ENCODE measurements at regions not wholly inside any gene's neighbourhood (a gene's known extent, or its start where the extent isn't known, plus 50 kb on each side); places are given as distances from the start of the nearest gene placed in this dataset.
"Not testable (repeated sequence)": the region's sequence is repeated elsewhere in the genome, so short reads cannot be mapped to it uniquely, and the experiment has no call there.

DNA sequence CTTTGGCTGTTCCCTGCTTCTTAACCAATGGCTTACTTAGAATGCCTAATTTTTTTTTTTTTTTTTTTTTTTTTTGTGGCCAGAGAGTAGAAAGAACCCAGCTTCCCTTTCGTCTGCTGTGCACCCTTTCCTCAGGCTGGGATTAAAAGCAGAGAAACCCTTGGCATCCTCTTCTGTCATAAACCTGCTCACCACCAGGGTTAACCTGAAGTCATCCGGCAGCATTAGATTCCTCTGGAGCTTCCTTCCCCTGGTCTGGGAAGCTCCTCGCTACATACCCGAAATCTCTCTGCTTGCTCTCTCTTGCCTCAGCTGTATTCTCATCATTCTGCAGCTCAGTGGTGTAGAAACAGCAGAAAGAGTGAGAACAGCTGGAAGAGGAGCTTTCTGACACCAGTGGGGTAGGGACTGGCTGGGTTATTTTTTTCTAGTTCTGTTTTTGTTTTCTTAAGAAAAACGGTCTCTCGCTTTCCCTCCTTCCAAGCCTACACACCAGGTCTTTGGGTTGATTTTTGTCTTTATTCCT, 339.0 kb upstream of the MEIS1 start:
- ATAC-seq (no peak), DNase-seq (no peak)
- Histone ChIP-seq H3K36me3 (no peaks in the 10 kb centered on the region), H3K4me3 (no peak overlapping the region), H3K27me3 (no peaks in the 10 kb centered on the region), H3K27ac (no peak overlapping the region), H3K4me1 (no peaks in the 10 kb centered on the region), H3K9me3 (no peaks in the 10 kb centered on the region)
- TF ChIP-seq POLR2A (IDR thresholded peaks at IDR 0.05), result no peak
- TF ChIP-seq, protein P1, sequence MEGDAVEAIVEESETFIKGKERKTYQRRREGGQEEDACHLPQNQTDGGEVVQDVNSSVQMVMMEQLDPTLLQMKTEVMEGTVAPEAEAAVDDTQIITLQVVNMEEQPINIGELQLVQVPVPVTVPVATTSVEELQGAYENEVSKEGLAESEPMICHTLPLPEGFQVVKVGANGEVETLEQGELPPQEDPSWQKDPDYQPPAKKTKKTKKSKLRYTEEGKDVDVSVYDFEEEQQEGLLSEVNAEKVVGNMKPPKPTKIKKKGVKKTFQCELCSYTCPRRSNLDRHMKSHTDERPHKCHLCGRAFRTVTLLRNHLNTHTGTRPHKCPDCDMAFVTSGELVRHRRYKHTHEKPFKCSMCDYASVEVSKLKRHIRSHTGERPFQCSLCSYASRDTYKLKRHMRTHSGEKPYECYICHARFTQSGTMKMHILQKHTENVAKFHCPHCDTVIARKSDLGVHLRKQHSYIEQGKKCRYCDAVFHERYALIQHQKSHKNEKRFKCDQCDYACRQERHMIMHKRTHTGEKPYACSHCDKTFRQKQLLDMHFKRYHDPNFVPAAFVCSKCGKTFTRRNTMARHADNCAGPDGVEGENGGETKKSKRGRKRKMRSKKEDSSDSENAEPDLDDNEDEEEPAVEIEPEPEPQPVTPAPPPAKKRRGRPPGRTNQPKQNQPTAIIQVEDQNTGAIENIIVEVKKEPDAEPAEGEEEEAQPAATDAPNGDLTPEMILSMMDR (IDR thresholded peaks at IDR 0.05 in 4 of 5, conservative IDR thresholded peaks at IDR 0.05 in 1 of 5), result no peak
- in situ Hi-C loops (cut with MboI; ENCODE audit: low sequenced_read_pairs in 4 of 4) (no loop called here), intact Hi-C loops (cut with DNase I; ENCODE audit: low total_unique reads) (no loop called here)

DNA sequence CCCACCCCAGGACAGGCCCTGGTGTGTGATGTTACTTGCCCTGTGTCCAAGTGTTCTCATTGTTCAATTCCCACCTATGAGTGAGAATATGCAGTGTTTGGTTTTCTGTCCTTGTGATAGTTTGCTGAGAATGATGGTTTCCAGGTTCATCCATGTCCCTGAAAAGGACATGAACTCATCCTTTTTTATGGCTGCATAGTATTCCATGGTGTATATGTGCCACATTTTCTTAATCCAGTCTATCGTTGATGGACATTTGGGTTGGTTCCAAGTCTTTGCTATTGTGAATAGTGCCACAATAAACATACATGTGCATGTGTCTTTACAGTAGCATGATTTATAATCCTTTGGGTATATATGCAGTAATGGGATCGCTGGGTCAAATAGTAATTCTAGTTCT, 340.2 kb upstream of the MEIS1 start:
- H3K36me3 ChIP-seq; DNase-seq; H3K4me3 ChIP-seq; in situ Hi-C loops (cut with MboI; ENCODE audit: low sequenced_read_pairs in 4 of 4); H3K27me3 ChIP-seq; intact Hi-C loops (cut with DNase I; ENCODE audit: low total_unique reads); H3K9me3 ChIP-seq; H3K4me1 ChIP-seq; ATAC-seq; H3K27ac ChIP-seq: not testable (repeated sequence)

GRCh38 chr2:66093371-66093770, 341.6 kb upstream of the MEIS1 start:
- DNase-seq, result no peak
- intact Hi-C loops (cut with DNase I; ENCODE audit: low total_unique reads), result no loop called here
- TF ChIP-seq, protein P1 (IDR thresholded peaks at IDR 0.05 in 4 of 5, conservative IDR thresholded peaks at IDR 0.05 in 1 of 5), result no peak
- TF ChIP-seq POLR2A (IDR thresholded peaks at IDR 0.05), result no peak

DNA sequence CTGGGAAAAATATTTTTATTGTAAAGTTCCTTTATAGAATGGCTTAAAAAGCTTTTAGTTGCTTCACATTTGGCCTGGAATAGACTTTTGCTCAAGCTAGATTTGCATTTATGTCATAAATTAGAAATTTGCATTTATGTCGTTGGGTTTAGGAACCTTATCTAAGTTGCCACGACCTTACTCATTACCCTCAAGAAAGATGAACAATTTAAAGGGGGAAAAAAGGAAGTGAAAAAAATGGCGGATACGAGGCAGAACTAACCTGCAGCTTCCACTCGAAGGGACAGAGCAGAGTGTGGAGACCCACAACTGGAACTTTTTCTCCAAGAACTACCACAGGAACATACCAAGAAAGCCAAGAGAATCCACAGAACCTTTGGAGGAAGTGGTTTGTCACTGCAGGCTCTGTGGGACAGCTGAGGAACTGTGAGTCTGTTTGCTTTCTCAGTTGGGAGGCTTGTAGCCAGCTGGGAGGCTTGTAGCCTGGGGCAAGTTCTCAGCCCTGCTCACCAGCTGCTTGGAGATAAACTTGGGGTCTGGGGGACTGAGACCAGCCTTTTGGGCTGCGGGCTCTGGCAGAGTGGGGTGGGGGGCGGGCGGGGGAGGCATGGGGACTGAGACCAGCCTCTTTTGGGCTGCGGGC, 349.9 kb upstream of the MEIS1 start:
- no peaks in the 10 kb centered on the region for H3K27me3 ChIP-seq
- no peak overlapping the region for H3K27ac ChIP-seq
- intact Hi-C loops (cut with DNase I; ENCODE audit: low total_unique reads) (no loop called here), in situ Hi-C loops (cut with MboI; ENCODE audit: low sequenced_read_pairs in 4 of 4) (no loop called here)
- H3K9me3 ChIP-seq, result no peaks in the 10 kb centered on the region
- H3K4me1 ChIP-seq, result no peaks in the 10 kb centered on the region
- H3K4me3 ChIP-seq, result no peak overlapping the region
- ATAC-seq (no peak), DNase-seq (no peak)
- no peaks in the 10 kb centered on the region for H3K36me3 ChIP-seq
- TF ChIP-seq POLR2A (IDR thresholded peaks at IDR 0.05), result no peak
- TF ChIP-seq, protein P1 (IDR thresholded peaks at IDR 0.05 in 4 of 5, conservative IDR thresholded peaks at IDR 0.05 in 1 of 5), result no peak

More at GRCh38 chr2:66093371-66093770, 341.6 kb upstream of the MEIS1 start:
- H3K27me3 ChIP-seq, result no peaks in the 10 kb centered on the region
- H3K9me3 ChIP-seq, result no peaks in the 10 kb centered on the region
- in situ Hi-C loops (cut with MboI; ENCODE audit: low sequenced_read_pairs in 4 of 4), result no loop called here
- ATAC-seq, result no peak
- no peak overlapping the region for H3K4me3 ChIP-seq
- H3K36me3 ChIP-seq, result no peaks in the 10 kb centered on the region
- no peaks in the 10 kb centered on the region for H3K4me1 ChIP-seq
- no peak overlapping the region for H3K27ac ChIP-seq

DNA sequence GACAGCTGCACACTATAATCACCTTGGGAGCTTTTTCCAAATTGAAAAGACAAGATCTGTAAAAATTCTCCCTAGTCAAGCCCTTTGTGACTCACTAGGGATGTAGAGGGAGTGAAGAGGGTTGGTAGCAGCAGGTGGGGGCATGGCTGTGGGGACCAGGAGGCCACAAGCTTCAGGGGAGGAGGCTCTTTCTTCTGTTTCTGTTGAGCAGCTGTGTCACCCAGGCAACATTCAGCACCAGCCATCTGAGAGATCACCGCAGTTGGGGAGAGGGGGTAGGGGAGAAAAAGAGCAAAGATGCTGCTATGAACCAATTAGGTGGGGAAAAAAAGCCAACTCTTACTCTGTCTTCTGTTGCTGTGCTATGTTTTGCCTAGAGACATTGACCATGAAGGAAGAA, 352.3 kb upstream of the MEIS1 start:
- Histone ChIP-seq H3K36me3 (no peaks in the 10 kb centered on the region), H3K4me1 (no peaks in the 10 kb centered on the region), H3K27me3 (no peaks in the 10 kb centered on the region), H3K27ac (no peak overlapping the region), H3K4me3 (no peak overlapping the region), H3K9me3 (no peaks in the 10 kb centered on the region)
- in situ Hi-C loops (cut with MboI; ENCODE audit: low sequenced_read_pairs in 4 of 4) (no loop called here), intact Hi-C loops (cut with DNase I; ENCODE audit: low total_unique reads) (no loop called here)
- no peak for TF ChIP-seq POLR2A (IDR thresholded peaks at IDR 0.05)
- TF ChIP-seq, protein P1 (IDR thresholded peaks at IDR 0.05 in 4 of 5, conservative IDR thresholded peaks at IDR 0.05 in 1 of 5), result no peak
- no peak for DNase-seq
- ATAC-seq, result no peak
